ENCODE measurements at regions not wholly inside any gene's neighbourhood (a gene's known extent, or its start where the extent isn't known, plus 50 kb on each side); places are given as distances from the start of the nearest gene placed in this dataset.

GRCh38 chr2:187158452-187158851, 289.6 kb downstream of the CALCRL start:
- TF ChIP-seq POLR2A (IDR thresholded peaks at IDR 0.05) (no peak), CTCF (IDR thresholded peaks at IDR 0.05) (no peak)

Data from heart left ventricle (tissue), 13 donors.